Iris pigment epithelial cell (primary cell): ENCODE measurements at regions not wholly inside any gene's neighbourhood (a gene's known extent, or its start where the extent isn't known, plus 50 kb on each side); places are given as distances from the start of the nearest gene placed in this dataset.

Experiments used
- DNase-seq: peaks from one replicate; pipeline ENCODE4 v3.0.0-alpha.2; 2011; ENCODE audit warnings: low read depth

- no peak for DNase-seq
Measured at GRCh38 chr16:86998196-86999001, 318.8 kb downstream of the C16orf95 start.

- no peak for DNase-seq
Measured at GRCh38 chr16:87000001-87000400, 317.2 kb downstream of the C16orf95 start.

- DNase-seq = peak; percentile 58
Measured at GRCh38 chr16:87002717-87003413, 314.3 kb downstream of the C16orf95 start.

GRCh38 chr16:87003414-87003755, 313.8 kb downstream of the C16orf95 start:
- DNase-seq = no peak

- DNase-seq = no peak
Measured at GRCh38 chr16:87006021-87006420, 311.2 kb downstream of the C16orf95 start.

GRCh38 chr16:87006789-87007745, 310.1 kb downstream of the C16orf95 start:
- no peak for DNase-seq

GRCh38 chr16:87007907-87008306, 309.3 kb downstream of the C16orf95 start:
- DNase-seq = no peak

GRCh38 chr16:87008664-87009063, 308.5 kb downstream of the C16orf95 start:
- DNase-seq = no peak

GRCh38 chr16:87012954-87013938, 303.9 kb downstream of the C16orf95 start:
- DNase-seq = no peak

GRCh38 chr16:87014112-87014511, 303.1 kb downstream of the C16orf95 start:
- DNase-seq = no peak

- DNase-seq = no peak
Measured at GRCh38 chr16:87015021-87015420, 302.2 kb downstream of the C16orf95 start.

- DNase-seq = no peak
Measured at GRCh38 chr16:87016046-87017035, 300.9 kb downstream of the C16orf95 start.

GRCh38 chr16:87017371-87018012, 299.7 kb downstream of the C16orf95 start:
- DNase-seq = peak; percentile 83

GRCh38 chr16:87025676-87026075, 291.5 kb downstream of the C16orf95 start:
- no peak for DNase-seq

- DNase-seq = no peak
Measured at GRCh38 chr16:87027056-87027616, 290.1 kb downstream of the C16orf95 start.

GRCh38 chr16:87028481-87029320, 288.5 kb downstream of the C16orf95 start:
- DNase-seq = no peak

- no peak for DNase-seq
Measured at GRCh38 chr16:87032554-87032953, 284.6 kb downstream of the C16orf95 start.

- DNase-seq = no peak
Measured at GRCh38 chr16:87033021-87033471, 284.1 kb downstream of the C16orf95 start.
